SK-N-MC (cell line): ENCODE measurements at regions not wholly inside any gene's neighbourhood (a gene's known extent, or its start where the extent isn't known, plus 50 kb on each side); places are given as distances from the start of the nearest gene placed in this dataset.
"Not testable (repeated sequence)": the region's sequence is repeated elsewhere in the genome, so short reads cannot be mapped to it uniquely, and the experiment has no call there.

Experiments used
- DNase-seq: peaks from one replicate; pipeline ENCODE4 v3.0.0-alpha.2; 2011; ENCODE audit warnings: low read depth, low spot score
- H3K27ac ChIP-seq: fragments of 200-600 bp; sonication (generic); 2 replicates; pipeline ENCODE4 v1.5.1; 2016; ENCODE audit warnings: mixed run types
- H3K36me3 ChIP-seq: fragments of 200-600 bp; sonication (generic); 2 replicates; pipeline ENCODE4 v1.6.1; 2017; ENCODE audit warnings: antibody characterized with exemption, low read length, mixed read lengths; ENCODE audit not compliant: insufficient read depth
- H3K4me3 ChIP-seq: fragments of 200-600 bp; sonication (generic); 2 replicates; pipeline ENCODE4 v1.5.1; 2016
- H3K9ac ChIP-seq: fragments of 200-600 bp; sonication (generic); 2 replicates; pipeline ENCODE4 v1.8.0; 2017; ENCODE audit warnings: mixed run types, mixed read lengths; ENCODE audit not compliant: insufficient read length
- H3K9me3 ChIP-seq: fragments of 200-600 bp; sonication (generic); 2 replicates; pipeline ENCODE4 v1.6.1; 2017; ENCODE audit warnings: low read depth, mild to moderate bottlenecking, antibody characterized with exemption, low read length, moderate library complexity, mixed read lengths
- EZH2 ChIP-seq: fragments of 200-600 bp; sonication (generic); IDR thresholded peaks from one replicate; pipeline ENCODE4 v1.6.1; 2017; ENCODE audit warnings: antibody characterized with exemption
- FOXP2 ChIP-seq: optimal IDR thresholded peaks from 2 replicates; pipeline ENCODE3; 2011; ENCODE audit warnings: mild to moderate bottlenecking, moderate library complexity; ENCODE audit not compliant: insufficient read depth; ENCODE audit errors: extremely low read length, control extremely low read depth
- POLR2AphosphoS5 ChIP-seq: IDR thresholded peaks from 2 replicates; pipeline ENCODE4 v1.6.1; 2012; ENCODE audit warnings: mild to moderate bottlenecking, low read depth, low read length, borderline replicate concordance

DNA sequence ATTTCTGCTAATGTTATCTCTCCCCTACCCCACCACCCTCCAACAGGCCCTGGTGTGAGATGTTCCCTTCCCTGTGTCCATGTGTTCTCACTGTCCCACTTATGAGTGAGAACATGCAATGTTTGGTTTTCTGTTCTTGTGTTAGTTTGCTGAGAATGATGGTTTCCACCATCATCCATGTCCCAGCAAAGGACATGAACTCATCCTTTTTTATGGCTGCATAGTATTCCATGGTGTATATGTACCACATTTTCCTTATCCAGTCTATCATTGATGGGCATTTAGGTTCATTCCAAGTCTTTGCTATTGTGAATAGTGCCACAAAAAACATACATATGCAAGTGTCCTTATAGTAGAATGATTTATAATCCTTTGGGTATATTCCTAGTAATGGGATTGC, 104.5 kb downstream of the ZNF33B start:
- H3K9ac ChIP-seq, H3K9me3 ChIP-seq, DNase-seq, H3K27ac ChIP-seq, H3K4me3 ChIP-seq, H3K36me3 ChIP-seq: not testable (repeated sequence)

DNA sequence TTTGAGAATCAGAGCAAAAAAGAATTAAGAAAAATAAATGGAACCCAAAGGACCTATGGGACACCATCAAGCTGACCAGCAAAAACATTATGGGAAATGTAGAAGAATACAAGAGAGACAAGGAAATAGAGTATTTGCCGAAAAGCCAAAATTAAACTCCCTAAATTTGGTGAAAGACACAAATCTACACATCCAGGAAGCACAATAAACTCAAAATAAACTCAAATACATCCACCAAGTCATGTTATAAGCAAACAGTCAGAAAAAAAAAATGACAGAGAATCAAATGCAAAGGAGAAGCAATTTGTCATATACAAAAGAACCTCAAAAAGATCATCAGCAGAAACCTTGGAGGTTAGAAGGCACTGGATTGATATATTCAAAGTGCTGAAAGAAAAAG, 105.4 kb downstream of the ZNF33B start:
- Histone ChIP-seq H3K27ac (no peak overlapping the region), H3K9ac (no peak overlapping the region), H3K36me3 (no peaks in the 10 kb centered on the region), H3K4me3 (no peak overlapping the region), H3K9me3 (no peaks in the 10 kb centered on the region)
- DNase-seq = no peak
- TF ChIP-seq FOXP2 (no peak), POLR2AphosphoS5 (no peak), EZH2 (no peak)

GRCh38 chr10:42523098-42523497, 115.3 kb downstream of the ZNF33B start:
- no peaks in the 10 kb centered on the region for H3K9me3 ChIP-seq

GRCh38 chr10:42519761-42520460, 118.5 kb downstream of the ZNF33B start:
- TF ChIP-seq EZH2 (no peak), POLR2AphosphoS5 (no peak), FOXP2 (no peak)
- H3K27ac ChIP-seq = no peak overlapping the region
- no peak for DNase-seq
- H3K9me3 ChIP-seq = no peaks in the 10 kb centered on the region
- peaks cover 10% of the 10 kb centered on the region; the same call in 1 of the 2 replicates for H3K36me3 ChIP-seq
- H3K4me3 ChIP-seq = no peak overlapping the region
- no peak overlapping the region for H3K9ac ChIP-seq

More at GRCh38 chr10:42523098-42523497, 115.3 kb downstream of the ZNF33B start:
- Histone ChIP-seq H3K36me3 (peaks cover 10% of the 10 kb centered on the region; the same call in 1 of the 2 replicates), H3K27ac (no peak overlapping the region), H3K9ac (no peak overlapping the region), H3K4me3 (no peak overlapping the region)
- TF ChIP-seq POLR2AphosphoS5 (no peak), FOXP2 (no peak), EZH2 (no peak)
- no peak for DNase-seq

DNA sequence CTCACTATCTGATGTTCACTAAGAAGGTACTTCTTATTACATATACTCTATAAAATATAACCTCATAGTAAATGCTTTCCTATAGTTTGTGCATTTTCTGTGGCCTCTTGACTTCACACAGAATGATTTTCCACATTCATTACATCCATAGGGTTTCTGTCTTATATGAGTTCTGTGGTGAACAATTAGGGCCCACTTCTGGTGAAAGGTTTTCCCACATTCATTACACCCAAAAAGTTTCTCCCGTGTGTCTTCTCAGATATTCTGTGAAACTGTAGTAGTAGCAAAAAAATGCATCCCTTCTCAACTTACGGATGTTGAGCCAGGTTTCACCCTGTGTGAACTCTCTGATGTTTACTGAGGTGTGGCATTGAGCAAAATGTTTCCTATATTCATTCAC, 119.3 kb downstream of the ZNF33B start:
- Histone ChIP-seq H3K9me3 (no peaks in the 10 kb centered on the region), H3K9ac (no peak overlapping the region), H3K27ac (no peak overlapping the region), H3K4me3 (no peak overlapping the region), H3K36me3 (peaks cover 10% of the 10 kb centered on the region; the same call in 1 of the 2 replicates)
- no peak for DNase-seq
- TF ChIP-seq POLR2AphosphoS5 = no peak
- no peak for TF ChIP-seq FOXP2
- no peak for TF ChIP-seq EZH2

GRCh38 chr10:42513921-42514320, 124.4 kb downstream of the ZNF33B start:
- TF ChIP-seq POLR2AphosphoS5 = no peak
- TF ChIP-seq FOXP2 = no peak
- no peak for TF ChIP-seq EZH2
- DNase-seq = no peak
- H3K36me3 ChIP-seq = no peaks in the 10 kb centered on the region
- H3K27ac ChIP-seq = no peak overlapping the region
- no peak overlapping the region for H3K4me3 ChIP-seq
- H3K9me3 ChIP-seq = no peaks in the 10 kb centered on the region
- no peak overlapping the region for H3K9ac ChIP-seq

DNA sequence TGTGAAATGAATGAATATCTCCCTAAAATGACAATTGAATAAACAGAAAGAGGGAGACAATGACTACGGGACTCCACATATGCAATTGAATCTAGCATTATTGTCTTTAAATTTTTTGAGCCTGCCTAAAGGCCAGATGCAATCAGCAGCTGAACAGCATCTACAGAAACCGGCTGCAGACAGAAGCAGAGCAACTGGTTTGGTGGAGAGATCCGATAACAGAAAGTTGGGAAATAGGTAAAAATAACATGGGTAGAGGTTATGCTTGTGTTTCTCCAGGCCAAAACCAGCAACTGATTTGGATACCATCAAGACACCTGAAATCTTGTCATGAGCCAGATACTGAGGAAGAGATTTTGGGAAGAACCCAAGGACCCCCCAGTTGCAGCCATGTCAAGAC, 146.6 kb downstream of the ZNF33B start:
- Histone ChIP-seq H3K27ac (no peak overlapping the region), H3K4me3 (no peak overlapping the region), H3K9ac (no peak overlapping the region), H3K9me3 (no peaks in the 10 kb centered on the region), H3K36me3 (no peaks in the 10 kb centered on the region)
- DNase-seq = no peak
- no peak for TF ChIP-seq EZH2
- TF ChIP-seq FOXP2 = no peak
- TF ChIP-seq POLR2AphosphoS5 = no peak

- Histone ChIP-seq H3K9me3 (no peaks in the 10 kb centered on the region), H3K27ac (no peak overlapping the region), H3K36me3 (no peaks in the 10 kb centered on the region), H3K4me3 (no peak overlapping the region), H3K9ac (no peak overlapping the region)
- DNase-seq = no peak
- TF ChIP-seq POLR2AphosphoS5 (no peak), FOXP2 (no peak), EZH2 (no peak)
These were observed 147.3 kb downstream of the ZNF33B start for GRCh38 chr10:42491001-42491592.

DNA sequence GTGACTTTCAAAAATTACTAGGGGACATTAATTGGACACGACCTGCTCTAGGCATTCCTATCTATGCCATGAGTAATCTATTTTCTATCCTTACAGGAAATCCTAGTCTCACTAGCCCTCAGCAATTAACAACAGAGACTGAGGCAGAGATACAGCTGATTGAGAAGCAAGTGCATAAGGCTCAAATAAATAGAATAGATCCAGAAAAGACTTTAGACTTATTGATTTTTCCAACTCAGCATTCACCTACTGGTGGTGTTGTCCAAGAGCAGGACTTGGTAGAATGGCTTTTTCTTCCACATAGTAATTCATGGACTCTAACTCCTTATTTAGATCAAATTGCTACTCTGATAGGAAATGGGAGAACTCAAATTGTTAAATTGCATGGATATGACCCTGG, 148.0 kb downstream of the ZNF33B start:
- no peak overlapping the region for H3K4me3 ChIP-seq
- DNase-seq = no peak
- no peak overlapping the region for H3K27ac ChIP-seq
- no peak for TF ChIP-seq EZH2
- TF ChIP-seq FOXP2 = no peak
- no peak for TF ChIP-seq POLR2AphosphoS5
- no peak overlapping the region for H3K9ac ChIP-seq
- H3K36me3 ChIP-seq = no peaks in the 10 kb centered on the region
- no peaks in the 10 kb centered on the region for H3K9me3 ChIP-seq
